Astrocyte (in vitro differentiated cells and primary cell): ENCODE measurements at regions not wholly inside any gene's neighbourhood (a gene's known extent, or its start where the extent isn't known, plus 50 kb on each side); places are given as distances from the start of the nearest gene placed in this dataset.

Source experiments
- CTCF ChIP-seq: IDR thresholded peaks from 2 replicates; pipeline ENCODE4 v1.5.1; 2011; ENCODE audit warnings: low read depth, mild to moderate bottlenecking, inconsistent platforms, low read length, moderate library complexity; ENCODE audit not compliant: insufficient read depth
- EZH2 ChIP-seq: IDR thresholded peaks from 2 replicates; pipeline ENCODE4 v1.6.1; 2012; ENCODE audit warnings: mild to moderate bottlenecking, low read length, inconsistent platforms; ENCODE audit not compliant: insufficient read depth

GRCh38 chr2:18833941-18834340, 244.6 kb upstream of the NT5C1B start:
- TF ChIP-seq CTCF (no peak), EZH2 (no peak)
